GM13977 (cell line): ENCODE measurements at regions not wholly inside any gene's neighbourhood (a gene's known extent, or its start where the extent isn't known, plus 50 kb on each side); places are given as distances from the start of the nearest gene placed in this dataset.

Experiments used
- DNase-seq: peaks from one replicate; pipeline ENCODE4 v3.0.0; 2012; ENCODE audit warnings: low spot score
- in situ Hi-C: fragments of 300-500 bp; cut with MboI; formaldehyde crosslinking; loops from one replicate; pipeline ENCODE4 v1.12.0; 2022; ENCODE audit warnings: low sequenced_read_pairs, low pct_unique_long_range_greater_than_20kb, mixed read lengths, inconsistent platforms; ENCODE audit not compliant: unreplicated experiment
- TF ChIP-seq, protein P1 (sequence below): IDR thresholded peaks from 2 replicates; pipeline ENCODE4 v1.5.1; 2012; ENCODE audit warnings: mild to moderate bottlenecking, control low read depth; ENCODE audit not compliant: insufficient read depth; ENCODE audit errors: extremely low read depth, missing control alignments

DNA sequence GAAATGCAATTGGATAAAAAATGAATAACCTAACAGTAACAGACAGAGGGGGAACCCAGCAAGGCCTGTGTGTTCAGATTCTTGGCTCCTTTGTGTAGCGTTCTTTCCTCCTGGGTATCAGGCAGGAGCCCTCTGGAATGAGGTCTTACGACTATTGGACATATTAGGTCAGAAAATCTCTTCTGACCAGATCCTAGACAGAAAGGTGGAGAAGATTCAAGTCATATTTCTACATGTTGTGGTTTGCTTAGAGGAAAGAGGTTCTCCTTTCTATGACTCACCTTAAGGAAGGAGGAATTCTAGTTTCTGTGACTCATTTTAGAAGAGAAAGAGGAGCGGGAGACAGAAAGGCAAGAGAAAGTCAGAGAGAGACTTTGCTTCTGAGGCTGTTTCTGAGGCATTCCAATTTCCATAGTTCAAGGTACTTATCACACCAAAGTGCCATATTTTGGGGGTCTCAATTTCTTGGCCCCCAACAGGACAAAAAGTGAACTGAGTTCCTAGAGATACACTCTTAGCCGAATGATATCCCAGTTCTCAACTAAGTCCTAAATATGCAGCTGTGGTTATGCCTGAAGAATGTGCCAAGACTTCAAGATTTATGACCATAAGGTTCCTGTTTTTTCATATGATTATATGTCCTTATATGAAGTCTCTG lies 618.6 kb downstream of the ZEB2 start:
- TF ChIP-seq, protein P1, sequence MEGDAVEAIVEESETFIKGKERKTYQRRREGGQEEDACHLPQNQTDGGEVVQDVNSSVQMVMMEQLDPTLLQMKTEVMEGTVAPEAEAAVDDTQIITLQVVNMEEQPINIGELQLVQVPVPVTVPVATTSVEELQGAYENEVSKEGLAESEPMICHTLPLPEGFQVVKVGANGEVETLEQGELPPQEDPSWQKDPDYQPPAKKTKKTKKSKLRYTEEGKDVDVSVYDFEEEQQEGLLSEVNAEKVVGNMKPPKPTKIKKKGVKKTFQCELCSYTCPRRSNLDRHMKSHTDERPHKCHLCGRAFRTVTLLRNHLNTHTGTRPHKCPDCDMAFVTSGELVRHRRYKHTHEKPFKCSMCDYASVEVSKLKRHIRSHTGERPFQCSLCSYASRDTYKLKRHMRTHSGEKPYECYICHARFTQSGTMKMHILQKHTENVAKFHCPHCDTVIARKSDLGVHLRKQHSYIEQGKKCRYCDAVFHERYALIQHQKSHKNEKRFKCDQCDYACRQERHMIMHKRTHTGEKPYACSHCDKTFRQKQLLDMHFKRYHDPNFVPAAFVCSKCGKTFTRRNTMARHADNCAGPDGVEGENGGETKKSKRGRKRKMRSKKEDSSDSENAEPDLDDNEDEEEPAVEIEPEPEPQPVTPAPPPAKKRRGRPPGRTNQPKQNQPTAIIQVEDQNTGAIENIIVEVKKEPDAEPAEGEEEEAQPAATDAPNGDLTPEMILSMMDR = no peak
- no peak for DNase-seq
- in situ Hi-C loops = no loop called here

DNA sequence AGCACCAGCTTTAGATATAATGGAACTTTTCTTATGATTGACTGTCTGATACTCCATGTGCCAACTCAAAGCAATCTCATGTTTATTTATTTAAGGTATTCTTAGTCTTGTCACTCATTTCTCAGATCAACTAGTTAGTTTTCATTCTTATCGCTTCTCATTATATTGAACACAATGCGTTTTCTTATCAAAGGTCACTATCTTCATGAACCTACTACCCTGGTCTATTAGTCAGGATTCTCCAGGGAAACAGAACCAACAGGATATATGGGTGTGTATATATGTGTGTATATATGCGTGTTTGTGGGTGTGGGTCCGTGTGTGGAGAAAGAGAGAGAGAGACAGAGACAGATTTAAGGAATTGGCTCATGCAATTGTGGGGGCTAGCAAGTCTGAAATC lies 619.9 kb downstream of the ZEB2 start:
- no peak for DNase-seq
- TF ChIP-seq, protein P1 = no peak
- in situ Hi-C loops = no loop called here

DNA sequence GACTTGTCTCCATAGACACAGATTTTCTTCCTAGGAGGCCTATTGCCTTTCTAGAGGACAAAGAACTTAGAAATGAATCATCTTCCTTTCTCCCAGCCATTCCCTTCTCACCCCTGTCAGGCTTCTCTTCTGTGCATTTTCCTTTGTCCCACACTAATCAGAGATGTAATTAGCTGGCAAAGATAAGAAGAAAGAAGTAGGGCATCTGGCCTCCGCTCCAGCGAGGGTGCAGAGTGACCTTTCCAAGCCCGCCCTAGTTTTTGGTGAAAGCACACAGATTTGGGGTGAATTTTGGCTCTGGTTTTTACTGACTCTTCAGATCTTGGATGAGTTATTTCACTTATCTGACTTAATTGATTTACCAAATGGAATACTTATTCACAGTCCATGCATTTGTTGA lies 626.5 kb downstream of the ZEB2 start:
- no peak for DNase-seq
- TF ChIP-seq, protein P1 = no peak
- in situ Hi-C loops = no loop called here

DNA sequence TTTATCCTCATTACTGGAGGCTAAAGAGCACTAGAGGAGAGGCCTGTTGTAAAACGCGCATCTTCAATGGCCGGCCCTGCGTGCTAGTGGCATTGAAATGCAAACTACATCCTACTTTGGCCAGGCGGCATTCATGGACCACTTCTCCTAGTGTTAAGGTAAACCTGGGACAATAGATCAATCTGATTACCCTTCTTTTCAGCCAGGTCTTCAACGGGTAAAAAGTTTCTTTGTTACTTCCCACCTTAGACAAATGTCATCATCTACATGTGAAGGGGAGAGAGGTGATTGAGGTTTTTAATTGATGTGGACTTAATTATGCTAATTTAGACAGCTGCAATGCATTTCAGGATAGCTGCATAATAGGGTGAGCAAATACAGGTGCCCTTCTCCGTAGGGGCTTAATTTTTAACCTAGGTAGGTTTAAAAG lies 628.0 kb downstream of the ZEB2 start:
- TF ChIP-seq, protein P1 = no peak
- DNase-seq = no peak
- in situ Hi-C loops = no loop called here

DNA sequence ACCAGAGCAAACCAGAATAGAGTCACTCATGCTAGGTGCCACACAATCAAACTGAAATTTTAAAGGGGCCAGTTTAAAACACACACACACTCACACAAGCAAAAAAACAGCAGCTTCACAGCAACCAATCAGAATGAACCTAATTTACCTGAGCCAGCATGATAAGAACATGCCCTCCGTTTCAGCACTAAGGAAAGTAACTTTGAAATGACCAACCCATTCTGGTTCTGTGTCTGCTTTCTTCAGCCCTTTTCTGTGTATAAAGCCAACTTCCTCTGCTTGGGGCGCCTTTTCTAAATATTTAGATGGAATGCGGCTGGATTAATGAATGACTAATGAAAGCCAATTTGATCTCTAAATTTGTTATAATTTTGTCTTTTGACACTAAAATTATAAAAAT lies 629.1 kb downstream of the ZEB2 start:
- TF ChIP-seq, protein P1 = no peak
- no peak for DNase-seq
- in situ Hi-C loops = no loop called here

DNA sequence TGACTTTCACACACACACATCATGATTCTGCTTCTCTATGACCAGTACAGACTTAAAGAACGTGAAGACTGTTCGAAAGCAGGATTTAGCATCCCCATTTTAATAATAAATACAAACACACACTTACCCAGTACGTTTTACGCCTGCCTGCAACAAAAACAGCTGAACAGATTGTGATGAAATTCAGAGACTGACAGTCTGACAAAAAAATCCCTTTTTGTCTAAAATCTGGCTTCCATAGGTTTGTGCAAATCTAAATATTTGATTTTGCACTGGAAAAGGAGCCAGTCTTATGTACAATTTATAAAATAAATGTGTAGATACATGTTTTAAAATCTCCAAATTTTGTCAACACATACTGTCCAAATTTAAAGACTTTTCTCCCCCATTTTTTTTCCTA lies 630.7 kb downstream of the ZEB2 start:
- in situ Hi-C loops = no loop called here
- TF ChIP-seq, protein P1 = no peak

DNA sequence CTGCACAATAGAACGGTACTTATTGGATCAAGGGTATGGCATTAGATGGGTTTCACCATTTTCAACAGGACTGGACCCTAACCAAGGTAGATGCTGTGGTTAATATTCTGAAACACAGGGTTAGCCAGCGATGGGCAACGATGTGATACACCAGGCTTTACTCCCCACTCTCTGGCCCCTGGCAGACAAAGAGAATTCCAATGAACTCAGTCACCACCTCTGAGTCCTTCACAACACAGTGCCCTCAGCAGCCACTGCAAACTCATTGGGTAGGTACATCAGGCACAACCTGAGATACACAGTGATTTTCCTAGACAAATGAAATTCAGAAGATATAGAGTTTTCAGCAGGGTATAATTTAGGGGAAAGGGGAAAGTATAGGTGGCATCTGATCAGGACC lies 634.5 kb downstream of the ZEB2 start:
- DNase-seq = no peak
- in situ Hi-C loops = no loop called here
- TF ChIP-seq, protein P1 = no peak

More for the DNA sequence above, 630.7 kb downstream of the ZEB2 start:
- no peak for DNase-seq
